HG03066 (cell line): ENCODE measurements at regions not wholly inside any gene's neighbourhood (a gene's known extent, or its start where the extent isn't known, plus 50 kb on each side); places are given as distances from the start of the nearest gene placed in this dataset.

Source experiments
- ATAC-seq: cut with Tn5 transposase; IDR thresholded peaks from one replicate; pipeline ENCODE4 v1.9.1; 2021; ENCODE audit warnings: low read depth; ENCODE audit not compliant: unreplicated experiment

- no peak for ATAC-seq
Observed at GRCh38 chr20:23232679-23233308, 117.8 kb upstream of the NXT1 start.

DNA sequence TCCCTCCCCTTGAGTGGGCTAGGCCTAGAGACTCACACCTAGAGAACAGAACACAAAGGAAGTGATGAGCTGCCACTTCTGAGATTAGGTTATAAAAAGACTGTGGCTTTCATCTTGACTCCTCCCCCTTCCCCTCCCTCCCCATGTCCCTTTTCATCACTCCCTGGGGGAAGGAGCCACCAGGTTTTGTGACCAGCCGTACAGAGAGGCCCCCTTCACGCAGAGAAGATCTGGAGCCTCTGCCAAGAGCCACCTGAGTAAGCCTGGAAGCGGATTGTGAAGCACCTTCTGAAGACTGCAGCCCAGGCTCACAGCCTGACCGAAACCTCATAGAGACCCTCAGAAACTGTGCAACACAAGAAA is 118.4 kb upstream of the NXT1 start:
- ATAC-seq: no peak

GRCh38 chr20:23231561-23232218 is 118.9 kb upstream of the NXT1 start:
- no peak for ATAC-seq

DNA sequence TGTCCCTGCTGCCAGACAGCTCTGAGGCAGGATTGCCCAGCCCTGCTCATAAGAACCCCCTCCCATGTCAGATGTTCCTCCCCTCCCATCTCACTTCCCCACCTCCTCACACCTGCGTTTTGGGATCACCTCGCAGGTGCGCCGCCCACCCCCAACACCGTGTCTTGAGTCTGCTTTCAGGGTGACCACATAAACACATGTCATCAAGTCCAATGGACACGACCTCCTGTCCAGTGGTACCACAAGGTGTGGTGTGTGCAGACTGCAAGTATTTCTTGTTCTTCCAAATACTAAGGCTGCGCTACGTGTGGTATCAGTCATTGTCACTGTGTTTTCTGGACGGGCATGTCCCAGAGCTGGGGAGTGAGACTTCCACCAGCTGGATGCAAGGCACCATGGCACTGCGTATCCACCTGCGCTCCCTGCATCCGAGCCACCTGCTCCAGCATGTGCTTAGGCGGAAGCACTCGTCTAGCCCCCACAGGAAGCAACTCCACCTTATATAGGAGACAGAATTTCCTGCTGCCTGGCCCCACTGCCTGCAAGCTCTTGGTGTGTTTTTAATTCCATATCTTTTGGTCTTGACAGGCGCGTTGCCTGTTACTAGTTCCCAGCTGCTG is 119.7 kb upstream of the NXT1 start:
- no peak for ATAC-seq

- ATAC-seq: no peak
Observed at GRCh38 chr20:23229989-23230388, 120.6 kb upstream of the NXT1 start.

DNA sequence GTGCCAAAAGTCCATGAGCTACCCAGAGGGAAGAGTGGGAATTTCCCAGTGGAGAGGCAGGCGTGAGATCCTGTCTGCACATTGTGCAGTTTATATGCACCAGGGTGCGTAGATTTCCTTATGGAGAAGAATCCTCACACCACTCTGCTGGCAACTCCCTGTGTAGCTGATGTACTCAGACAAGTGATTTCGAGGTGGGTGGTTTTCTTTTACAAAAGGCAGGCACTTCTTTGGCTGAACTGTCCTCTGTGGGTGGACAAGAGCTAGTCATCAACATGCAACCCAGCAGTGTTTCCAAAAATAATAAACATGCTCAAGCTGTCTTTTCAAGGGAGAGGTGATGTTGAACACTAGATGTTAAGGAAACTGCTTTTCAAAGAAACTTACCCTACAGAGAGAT is 121.7 kb upstream of the NXT1 start:
- ATAC-seq: no peak

GRCh38 chr20:23227976-23228375 is 122.6 kb upstream of the NXT1 start:
- no peak for ATAC-seq

- ATAC-seq: no peak
Observed at GRCh38 chr20:23227274-23227673, 123.3 kb upstream of the NXT1 start.

DNA sequence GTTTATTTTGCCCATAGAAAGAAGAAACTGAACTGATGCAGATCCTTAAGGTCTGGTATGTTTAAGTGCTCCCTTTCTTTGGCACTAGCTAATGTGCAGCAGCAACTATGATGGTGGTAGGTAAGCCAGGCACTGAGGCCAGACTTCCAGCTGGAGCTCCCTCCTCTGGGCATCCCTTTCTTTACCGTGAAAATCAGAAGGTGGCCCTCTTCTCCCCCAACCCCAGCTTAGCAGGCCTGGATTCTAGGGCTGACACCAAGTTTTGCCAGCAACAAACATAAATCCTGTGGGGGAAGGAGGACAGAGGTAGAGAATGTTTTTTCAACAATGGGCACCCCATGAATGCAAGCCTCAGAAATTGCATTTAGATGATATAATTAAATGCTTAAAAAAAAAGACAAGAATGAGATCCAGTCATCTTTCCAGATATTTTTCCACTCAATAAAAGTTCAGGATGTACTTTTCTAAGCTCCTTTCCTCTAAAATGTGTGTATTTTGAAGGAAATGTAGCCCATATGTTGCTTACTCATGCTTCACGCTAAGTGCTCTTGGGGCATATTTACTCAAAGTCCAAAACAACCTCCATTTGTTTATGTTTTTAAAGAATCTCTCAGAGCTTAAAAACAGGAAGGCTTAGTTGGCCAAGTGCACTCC is 123.9 kb upstream of the NXT1 start:
- ATAC-seq: no peak

GRCh38 chr20:23225407-23226060 is 125.1 kb upstream of the NXT1 start:
- no peak for ATAC-seq

DNA sequence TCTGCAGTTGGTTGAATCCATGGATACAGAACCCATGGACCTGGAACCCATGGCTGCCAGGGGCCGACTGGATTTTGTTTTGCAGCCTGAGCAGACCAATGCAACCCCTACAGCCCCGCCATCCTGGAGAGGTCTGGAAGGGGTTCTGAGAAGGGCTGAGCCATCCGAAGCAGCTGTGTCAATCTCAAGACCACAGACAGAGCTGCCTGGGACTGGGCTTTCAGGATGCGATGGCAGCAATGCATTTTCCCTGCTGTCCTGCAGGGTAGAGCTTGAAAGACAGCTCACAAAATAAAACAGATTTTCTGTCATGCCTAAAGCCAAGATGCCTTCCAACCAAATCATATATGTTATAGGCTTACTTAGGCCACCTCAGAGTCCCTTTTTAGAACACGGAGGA is 125.8 kb upstream of the NXT1 start:
- ATAC-seq: no peak

DNA sequence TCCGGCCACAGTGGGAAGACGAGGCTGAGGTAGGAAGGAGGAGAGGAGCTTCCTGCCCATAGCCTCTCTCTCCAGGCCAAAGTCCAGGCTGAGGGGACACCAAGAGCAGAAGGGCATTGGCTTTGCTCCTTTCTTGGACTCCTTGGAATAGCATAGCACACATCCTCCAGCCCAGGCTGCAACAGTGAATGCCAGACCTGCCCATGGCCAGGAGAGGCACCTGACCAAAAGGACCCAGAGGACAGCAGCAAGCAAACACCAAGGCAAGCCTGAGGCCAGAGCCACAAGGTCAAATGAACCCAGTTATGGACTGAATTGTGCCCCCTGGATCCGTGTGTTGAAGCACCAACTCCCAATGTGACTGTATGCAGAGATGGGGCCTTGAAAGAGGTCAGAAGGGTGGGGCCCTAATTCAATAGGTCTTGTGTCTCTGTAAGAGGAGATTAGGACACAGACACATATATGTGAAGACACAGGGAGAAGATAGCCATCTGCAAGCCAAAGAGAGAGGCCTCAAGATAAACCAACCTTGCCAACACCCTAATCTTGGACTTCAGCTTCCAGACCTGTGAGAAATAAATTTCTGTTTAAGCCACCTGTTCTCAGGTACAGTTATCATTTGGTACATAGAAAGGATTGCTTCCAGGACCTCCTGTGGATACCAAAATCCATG is 126.5 kb upstream of the NXT1 start:
- ATAC-seq: no peak

DNA sequence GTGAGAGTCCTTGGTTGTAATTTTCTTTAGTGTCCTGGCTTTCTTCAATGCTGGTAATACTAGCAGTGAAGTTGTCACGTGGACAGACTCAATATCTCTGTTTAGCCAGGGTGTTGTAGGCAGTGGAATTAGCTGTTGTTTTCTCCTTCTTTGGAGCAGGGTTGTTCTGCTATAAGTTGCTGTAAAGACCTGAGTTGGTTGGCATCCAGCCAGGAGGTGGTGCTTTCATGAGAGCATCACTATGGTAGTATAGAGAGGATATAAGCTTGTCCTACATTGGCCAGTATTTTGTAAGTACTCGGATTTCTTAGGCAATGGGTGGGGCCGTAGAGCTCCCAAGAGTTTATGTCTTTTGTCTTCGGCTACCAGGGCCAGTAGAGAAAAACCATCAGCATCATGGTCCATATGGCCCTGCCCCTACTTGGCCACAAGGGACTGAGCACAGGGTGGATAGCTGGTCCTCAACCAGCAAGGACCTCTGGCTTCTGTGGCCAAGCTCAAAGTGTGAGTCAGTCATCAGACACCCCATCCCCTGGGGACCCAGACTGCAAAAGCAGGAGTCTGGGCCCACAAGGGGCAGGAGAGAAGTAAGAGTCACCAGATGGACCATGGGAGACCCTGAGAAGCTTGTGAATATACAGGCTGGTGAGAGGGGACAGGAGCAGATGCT is 127.9 kb upstream of the NXT1 start:
- no peak for ATAC-seq

DNA sequence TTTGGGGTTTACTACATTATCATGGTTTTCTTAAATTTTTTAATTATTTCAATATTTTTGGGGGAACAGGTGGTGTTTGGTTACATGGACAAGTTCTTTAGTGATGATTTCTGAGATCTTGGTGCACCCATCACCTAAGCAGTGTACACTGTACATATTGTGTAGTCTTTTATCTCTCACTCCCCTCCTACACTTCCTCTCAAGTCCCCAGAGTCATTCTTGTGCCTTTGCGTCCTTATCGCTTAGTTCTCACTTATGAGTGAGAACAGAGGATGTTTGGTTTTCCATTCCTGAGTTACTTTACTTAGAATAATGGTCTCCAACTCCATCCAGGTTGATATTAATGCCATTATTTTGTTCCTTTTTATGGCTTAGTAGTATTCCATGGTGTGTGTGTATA is 130.9 kb upstream of the CD93 start:
- ATAC-seq: no peak

DNA sequence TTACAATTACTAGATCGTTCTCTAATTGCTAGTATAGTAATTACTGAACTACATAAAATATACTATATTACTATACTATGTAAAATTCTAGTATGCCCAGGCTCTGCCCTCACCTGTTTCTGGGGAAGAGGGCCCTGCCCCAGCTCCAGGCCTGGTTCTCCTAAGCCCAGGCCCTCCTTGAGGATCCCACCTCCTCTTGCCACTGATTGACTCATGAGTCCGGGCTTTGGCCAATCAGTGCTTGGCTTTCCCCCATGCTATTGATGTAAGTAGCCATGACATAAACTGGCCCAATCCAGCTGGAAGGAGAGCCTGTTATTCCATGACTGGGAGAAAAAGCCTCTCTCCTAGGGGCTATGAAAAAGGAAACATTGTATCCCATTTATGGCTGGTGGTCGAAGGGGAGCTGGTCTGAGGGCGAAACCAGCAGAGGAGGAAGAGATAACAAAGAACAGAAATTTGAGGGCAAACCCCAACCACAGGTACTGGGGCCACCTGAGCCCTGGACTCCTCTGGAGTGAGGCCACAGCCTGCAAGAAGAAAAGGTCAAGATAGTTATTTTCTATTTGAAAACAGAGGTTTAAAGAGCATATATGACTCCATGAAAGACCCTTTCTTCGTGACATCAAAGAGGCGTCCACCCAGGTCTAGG is 129.3 kb upstream of the CD93 start:
- no peak for ATAC-seq

DNA sequence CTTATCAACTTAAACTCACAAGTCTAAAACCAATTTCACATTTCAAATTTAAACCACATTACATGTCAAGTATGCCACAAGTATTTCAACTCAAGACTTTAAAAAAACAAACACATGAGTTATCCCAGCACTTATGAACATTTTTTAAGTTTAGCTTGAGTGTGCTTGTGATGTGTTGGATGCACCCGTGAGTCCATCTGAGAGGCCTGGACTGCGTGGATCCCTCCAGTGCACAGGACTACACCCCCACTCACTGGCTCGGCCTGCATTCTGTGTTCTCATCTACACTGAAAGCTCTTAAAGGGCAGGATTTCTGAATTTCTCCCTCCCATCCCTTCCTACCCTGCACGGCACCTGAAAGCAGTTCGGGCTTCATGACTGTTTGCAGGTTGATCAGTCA is 128.8 kb upstream of the CD93 start:
- ATAC-seq: no peak

GRCh38 chr20:23212464-23212995 is 126.4 kb upstream of the CD93 start:
- ATAC-seq: no peak

DNA sequence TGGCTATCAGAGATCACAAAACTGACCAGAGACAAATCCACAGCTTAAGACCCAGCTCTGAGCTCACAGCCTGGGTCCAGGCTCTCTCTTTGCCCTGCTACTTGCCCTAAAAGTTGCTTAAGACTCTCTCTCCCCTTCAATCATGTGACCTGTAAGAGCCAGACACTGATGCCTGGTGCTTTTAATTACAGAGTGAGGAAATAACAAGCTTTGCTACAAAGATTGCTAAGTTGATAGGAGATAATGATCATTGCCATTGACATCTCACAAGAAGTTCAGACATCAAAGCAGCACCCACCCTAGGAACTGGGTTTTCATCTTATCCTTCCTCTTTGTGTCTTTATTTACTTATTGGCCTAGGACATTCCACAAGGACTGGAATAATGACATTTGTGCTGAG is 125.9 kb upstream of the CD93 start:
- ATAC-seq: no peak

DNA sequence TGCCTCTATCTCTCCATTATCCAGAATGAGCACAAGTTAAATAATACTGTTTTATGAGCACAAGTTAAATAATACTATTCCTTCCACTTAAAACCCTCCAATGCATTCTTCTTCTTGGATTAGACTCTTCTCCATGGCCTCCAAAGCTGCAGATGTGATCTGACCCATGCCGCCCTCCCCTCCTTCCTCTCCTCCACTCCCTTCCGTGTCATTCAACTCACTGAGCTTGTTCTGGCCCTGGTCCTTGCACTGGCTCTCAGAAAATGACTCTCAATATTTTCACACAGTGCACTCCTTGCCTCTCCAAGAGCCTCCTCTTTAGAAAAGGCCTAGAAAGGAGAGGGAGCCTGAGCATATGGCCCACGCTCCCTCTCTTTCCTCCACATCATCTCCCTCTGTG is 125.0 kb upstream of the CD93 start:
- no peak for ATAC-seq
